Stimulated activated CD4-positive, alpha-beta T cell treated with anti-CD3 and anti-CD28 coated beads, TNF-alpha, amount 100 ng/mL, for 4 hours (primary cell): ENCODE measurements at regions not wholly inside any gene's neighbourhood (a gene's known extent, or its start where the extent isn't known, plus 50 kb on each side); places are given as distances from the start of the nearest gene placed in this dataset.

Experiments
- DNase-seq, 3 experiments: peaks; one replicate each; pipeline ENCODE4 v3.0.0-alpha.2; 2020; ENCODE audit warnings: low read depth in 3 of 3

DNA sequence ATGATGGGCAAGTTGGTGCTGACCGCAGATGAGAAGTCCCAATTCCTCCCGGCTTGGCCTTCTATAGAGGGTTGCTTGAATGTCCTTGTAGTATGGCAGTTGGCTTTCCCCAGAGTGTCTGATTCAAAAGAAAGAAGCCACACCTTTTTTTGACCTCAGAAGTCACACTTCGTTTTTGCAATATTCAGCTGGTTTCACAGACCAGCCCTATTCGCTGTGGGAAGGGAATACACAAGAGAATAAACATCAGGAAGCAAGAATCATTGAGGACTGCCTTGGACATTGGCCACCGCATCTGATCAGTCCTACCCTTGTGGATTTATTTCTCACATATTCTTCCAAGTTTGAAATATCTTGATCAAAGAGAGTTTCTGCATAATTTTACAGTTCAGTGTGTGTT, 228.6 kb upstream of the SUCLG2 start:
- no peak for DNase-seq

DNA sequence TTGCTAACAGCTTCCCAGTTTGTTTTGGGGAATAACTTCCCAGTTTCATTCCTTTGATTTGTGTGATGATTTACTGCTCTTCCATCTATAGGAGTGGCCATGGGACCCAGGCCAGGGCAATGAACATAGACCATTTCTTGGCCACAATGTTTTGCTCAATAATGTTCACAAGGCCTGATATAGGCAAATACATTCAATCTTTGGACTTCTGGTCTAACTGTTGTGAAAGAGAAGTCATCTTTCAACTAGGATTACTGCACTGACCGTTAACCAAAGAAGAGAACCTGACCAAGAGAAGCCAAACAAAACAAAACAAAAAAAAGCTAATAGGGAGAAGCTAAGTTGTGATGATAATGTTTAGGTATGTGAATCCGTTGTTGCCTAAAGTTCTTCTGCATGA, 221.8 kb upstream of the SUCLG2 start:
- no peak for DNase-seq

DNA sequence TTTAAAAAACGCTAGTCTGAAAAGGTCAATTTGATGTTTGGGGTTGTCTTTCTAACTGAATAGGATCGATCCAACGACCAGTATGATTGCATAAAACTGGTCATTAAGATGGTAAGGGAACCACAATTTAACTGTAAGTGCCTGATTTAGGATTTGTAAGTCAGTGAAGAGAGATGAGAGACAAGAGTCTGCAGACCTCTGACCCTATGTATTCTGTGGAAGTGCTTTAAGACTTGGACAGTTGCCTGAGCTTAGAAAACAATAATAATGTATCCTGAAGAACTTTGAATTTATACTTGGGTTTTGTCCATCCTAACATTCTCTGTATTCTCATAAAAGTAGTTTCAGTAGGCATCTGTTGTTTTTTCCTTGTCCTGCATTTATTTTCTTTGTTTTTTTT, 221.4 kb upstream of the SUCLG2 start:
- DNase-seq: no peak

DNA sequence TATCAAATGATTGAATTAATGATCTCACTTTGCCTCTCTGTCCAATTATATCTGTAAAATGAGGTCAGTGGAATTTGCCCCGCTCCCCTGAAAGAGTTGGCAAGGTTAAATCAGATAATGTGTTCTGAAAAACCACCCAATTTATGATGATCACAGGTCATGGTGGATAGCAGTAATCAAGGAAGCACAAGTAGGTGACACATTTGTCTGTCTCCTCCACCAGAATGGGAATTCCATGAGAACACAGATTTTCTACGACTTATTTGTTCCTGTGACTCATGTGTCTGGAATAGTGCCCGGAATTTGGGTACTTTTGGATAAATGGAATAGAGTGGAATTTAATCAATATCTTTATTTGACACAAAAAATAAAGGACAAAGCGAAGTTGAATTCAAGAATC, 220.9 kb upstream of the SUCLG2 start:
- DNase-seq: no peak

DNA sequence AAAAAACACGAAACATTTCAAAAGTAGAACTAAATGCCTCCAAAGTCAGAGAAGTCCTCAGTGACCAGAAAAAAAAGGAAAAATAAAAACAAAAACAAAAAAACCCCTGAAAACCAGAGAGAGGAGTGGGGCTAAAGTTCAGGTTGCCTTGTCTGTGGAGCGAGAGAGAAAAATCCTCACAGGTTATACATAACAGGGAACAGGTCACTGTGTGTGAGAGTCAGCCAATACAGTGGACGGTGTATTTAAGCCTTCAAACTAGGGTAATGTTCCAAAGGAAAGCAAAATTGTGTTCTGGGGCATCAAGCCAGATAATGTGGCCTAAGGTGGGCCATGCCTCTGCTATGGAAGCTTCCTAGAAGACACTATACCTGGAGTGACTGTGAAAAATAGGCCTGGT, 216.1 kb upstream of the SUCLG2 start:
- DNase-seq: no peak

DNA sequence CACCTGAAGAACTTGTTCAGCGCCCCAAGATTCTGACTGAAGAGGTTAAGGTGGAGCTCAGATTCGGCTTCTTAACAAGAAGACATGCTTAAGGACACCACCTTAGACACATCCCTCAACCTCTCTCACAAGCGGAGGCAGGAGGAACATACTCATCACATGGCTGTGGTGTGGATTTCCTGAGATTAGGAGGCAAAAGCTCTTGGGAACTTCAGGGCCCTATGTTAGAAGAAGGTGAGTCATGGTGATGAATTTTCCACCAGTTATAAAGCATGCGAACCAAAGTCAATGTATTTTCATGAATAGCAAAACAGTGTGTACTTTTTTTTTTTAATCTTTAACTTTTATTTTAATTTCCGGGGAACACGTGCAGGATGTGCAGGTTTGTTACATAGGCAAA, 212.2 kb upstream of the SUCLG2 start:
- no peak for DNase-seq

DNA sequence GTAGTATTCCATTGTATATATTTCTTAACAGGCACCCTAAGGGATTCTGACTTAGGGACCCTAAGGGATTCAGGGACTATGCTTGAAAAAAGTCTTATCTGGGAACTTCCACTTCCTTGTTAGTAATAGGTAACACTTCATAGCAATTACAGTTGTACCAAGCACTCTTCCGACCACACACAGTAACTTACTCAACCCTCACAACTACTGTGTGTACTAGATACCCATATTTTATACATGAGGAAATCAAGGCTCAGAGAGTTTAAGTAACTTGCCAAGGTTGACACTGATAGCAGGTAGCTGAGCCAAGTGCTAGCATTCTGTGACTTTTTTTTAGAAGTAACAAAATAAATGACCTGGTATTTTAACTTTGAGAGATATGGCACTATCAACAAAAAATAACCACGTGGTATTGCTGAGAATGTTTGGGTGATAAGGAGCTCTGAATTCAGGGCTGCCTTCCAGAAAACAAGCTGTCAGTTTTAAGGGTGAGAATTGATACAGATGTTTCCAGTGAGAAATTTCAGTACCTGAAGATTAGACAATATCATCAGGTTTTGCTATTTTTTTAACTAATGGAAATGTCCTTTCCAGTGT, 210.3 kb upstream of the SUCLG2 start:
- DNase-seq: no peak

DNA sequence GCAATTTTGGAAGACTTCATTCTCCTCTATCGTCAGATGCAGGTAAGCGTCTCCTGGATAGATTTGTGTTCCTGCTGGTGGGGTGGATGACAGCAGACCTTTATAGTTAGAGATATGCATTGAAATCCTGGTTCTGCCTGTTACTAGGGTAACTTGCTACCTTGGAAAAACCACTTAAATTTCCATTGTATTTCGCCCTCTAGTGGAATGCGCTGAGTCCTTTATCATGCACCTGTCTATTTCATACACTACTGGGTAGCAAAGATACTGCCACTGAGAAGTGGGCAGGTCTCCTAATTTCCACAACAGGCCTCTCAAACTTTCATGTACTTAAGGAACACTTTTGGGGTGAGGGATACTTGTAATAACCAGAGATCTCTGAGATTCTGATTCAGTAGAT, 209.5 kb upstream of the SUCLG2 start:
- no peak for DNase-seq

DNA sequence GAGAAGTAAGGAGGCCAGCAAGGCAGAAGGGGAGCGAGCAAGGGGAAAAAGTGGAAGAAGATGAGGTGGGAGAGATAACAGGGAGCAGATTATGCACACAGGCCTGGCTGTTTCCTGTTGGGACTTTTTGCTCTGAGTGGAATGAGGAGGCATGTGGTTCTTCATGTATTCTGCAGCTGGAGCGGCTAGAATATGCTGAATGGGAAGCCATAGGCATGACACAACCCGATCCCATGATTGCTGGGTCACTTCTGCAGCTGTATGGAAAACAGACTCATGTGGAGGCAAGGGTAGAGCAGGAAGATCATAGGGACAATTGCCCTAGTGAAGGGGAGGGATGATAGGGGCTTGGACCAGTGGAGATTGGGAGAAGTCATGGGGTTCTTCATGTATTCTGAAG, 206.0 kb upstream of the SUCLG2 start:
- no peak for DNase-seq

DNA sequence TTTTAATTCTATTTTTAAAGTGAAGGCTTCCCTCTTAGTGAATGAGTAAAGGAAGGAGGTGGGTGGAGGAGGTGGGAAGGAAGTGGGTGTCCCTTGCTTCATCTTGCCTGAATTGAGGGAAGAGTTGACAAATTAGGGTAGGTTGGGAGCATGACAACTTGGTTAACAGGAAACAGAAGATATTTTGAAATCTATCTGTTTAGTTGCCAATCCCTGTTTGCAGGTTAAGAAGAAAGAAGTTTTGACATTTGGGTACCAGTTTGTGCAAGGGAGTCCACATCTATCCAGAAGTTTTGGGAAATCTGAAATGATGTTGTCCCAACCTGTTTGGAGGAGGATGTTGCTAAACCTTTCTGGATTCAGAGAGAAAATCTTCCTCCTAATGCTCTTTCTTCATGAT, 204.1 kb upstream of the SUCLG2 start:
- no peak for DNase-seq

DNA sequence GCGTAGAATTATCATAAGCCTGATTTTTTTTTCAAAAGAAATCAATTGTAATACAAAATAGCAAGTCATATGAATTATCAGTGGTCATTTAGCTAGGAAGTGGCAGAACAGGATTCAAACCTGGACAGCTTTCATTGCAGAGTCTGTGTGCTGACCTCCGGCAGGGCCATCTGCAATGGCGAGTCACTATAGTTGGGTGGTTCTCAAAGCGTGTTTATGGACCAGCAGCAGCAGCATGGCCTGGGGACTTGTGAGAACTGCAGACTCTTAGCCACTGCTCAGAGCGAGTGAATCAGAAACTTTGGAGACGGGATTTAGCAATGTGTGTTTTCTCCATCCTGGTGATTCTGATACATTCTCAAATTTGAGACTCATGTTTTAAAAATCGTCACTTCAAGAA, 202.3 kb upstream of the SUCLG2 start:
- DNase-seq: no peak

DNA sequence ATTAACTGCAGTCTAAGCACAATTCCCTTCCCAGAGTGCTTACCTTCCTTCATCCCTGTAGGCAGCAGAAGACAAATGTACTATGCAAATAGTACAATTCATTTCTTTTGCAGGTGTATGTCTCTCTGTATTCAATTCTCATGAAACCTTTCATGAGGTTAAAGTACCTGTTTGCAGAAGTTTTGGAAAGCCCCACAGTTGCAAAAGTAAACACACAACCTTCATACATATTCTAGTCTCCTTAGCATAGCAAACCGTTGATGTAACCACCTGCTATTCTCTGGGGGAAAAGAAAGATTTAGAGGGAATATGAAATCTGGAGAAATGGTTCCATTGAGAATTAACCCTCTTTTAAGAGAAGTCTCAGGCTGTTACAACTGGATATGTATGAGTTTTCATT, 200.3 kb upstream of the SUCLG2 start:
- no peak for DNase-seq

DNA sequence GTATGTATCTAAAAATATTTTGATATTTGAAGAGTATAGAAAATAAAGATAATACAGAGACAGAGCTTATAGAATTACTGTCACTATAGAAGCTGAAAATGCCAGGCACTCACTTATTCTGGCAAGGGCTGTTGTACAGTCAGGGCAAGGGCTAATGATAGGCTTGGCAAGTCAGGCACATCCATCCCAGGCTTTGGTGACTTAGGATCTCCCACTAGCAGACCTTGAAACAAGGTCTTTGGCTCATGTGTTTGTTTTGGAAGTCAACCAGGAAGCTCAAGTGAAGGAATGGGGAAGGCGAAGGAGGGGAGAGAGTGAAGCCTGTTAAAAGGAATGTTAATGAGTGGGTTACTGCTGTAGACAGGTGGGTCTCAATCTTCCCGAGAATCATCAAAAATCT, 199.1 kb upstream of the SUCLG2 start:
- DNase-seq: no peak

DNA sequence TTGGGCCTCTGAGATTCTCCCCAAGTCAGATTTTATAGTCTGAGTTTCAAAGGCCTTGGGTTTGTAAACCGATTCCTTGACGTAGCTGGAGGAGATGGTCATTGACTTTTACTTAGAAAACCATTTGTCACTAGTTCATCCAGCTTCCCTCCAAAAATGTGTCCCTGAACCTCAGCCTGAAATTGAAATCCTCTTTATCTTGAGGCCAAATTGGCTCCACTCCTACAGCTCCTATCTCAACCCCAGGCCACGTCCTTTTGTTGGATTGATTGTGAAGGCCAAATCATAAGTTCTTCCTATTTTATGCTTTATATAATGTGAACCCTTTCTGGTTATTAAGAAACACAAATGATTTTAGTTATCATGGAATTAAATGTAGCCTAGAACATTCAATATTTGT, 193.9 kb upstream of the SUCLG2 start:
- DNase-seq: no peak

DNA sequence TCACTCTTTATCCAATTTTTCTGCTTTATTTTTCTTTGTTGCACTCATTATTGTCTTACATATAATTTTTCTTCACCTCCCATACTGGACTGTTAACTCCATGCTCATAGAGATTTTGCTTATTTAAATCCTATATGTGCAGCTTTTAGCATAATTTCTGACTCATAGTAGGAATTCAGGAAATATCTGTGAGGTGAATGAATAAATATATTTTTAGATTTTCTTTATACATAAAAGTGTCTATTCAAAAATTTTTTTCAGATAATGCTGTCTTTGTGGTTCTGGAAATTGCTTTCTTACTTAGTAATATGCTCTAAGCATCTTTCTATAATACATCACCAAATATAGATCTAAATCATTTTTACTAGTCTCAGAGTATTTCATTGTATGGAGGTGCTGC, 191.8 kb upstream of the SUCLG2 start:
- no peak for DNase-seq

DNA sequence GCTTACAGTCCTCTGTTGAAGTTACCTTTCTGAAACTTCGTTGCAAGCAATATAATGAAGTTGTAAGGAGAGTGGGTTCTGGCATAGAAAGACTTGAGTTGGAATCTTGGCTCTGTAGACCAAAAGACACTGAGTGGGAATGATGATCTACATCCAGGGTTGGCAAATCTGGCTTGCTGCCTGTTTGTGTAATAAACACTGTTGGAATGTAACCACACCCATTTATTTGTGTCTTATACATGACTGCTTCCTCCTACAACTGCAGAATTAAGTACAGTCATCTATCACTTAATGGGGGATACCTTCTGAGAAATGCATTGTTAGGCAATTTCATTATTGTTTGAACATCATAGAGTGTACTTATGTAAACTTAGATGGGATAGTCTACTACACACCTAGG, 178.4 kb upstream of the SUCLG2 start:
- DNase-seq: no peak

DNA sequence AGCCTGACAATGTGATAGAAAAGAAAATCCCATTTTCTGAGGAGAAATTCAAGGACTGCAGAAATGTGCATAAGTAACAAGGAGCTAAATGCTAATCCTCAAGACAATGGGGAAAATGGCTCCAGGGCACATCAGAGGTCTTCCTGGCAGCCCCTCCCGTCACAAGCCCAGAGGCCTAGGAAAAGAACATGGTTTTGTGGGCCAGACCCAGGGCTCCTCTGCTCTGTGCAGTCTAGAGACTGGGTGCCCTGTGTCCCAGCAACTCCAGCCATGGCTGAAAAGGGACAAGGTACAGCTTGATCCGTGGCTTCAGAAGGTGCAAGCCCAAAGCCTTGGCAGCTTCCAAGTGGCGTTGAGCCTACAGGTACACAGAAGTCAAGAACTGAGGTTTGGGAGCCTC, 176.8 kb upstream of the SUCLG2 start:
- DNase-seq: no peak

DNA sequence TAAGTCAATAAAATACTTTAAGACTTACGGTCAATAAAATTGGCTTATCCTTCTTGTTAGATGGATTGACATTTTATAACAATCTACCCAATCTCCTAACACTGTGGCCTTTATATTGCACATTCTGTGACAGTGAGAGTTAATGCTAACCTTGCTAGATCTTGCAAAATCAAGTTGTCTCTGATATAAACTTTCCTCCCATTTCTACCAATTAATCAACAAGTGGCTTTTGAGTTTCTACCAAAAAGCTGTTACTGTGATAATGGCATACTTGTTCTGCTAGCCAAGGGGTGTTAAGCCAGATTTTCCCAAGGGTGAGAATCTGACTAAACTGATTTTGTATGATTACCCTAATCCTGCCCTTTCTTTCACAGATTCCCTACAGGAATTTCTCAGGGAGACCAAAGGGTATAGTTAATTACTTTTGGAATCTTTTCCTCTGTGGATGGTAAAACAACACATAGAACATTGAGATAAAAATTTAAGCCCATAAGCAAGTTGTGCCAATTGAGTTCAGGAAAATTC, 174.1 kb upstream of the SUCLG2 start:
- DNase-seq: no peak

DNA sequence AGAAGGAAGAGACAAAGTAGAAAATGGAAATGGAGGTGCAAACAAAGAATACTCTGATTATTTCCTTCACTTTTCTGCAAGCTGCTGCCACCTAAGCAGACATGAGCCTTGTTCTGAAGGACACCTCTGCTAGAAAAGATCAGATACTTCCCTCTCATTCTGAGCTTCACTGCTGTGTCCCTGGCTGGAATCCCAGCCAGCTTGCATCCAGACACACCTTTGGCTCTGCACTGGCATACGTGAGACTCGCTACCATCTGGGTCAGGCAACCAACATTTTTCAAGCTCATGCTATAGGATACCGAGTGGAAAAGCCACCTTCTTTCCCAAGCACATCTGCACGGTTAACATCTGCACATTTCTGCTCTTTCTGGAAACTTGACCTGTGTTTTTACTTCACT, 166.7 kb upstream of the SUCLG2 start:
- no peak for DNase-seq

DNA sequence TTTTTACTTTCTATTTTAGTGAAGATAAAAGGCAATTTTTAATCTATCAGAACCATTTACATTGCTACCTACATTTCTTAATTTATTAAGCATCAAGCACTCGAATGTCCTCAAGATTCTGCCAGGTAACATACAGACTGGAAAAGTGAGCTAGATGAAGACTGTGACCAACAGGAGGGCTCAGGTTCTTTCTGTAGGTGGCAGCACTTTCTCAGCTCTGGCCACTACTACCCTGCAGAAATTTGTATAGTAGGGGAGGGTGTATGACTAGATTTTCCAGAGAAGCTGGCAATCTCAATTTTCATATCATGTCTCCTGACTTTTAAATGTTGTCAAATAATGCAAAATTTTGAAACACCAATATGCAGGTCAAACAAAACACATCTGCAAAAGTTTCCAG, 165.0 kb upstream of the SUCLG2 start:
- DNase-seq: no peak

DNA sequence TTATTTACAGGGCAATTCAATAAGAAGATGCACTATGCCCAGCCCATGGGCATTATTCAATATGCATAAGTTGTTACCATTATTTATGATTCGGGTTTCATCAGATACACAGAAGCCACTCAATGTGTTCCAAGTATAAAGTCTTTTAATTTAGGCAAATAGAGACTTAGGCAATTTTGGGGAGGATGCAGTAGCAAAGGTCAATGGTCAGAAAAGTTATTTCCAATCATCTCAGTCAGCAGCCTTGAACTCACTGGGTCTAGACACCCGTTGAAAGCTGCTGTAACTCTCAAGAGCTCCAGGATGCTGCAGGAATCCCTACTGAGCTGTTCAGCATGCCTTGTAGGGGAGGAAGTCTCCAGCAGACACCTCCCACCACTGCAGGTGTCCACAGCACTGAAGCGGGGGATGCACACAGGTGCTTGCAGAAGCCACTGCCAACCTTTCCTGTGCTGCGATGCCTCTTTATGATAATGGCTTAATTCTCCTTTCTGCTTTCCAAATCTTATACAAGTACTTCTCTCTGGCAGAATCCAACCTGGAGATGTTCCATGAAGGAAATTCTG, 155.0 kb upstream of the SUCLG2 start:
- no peak for DNase-seq

DNA sequence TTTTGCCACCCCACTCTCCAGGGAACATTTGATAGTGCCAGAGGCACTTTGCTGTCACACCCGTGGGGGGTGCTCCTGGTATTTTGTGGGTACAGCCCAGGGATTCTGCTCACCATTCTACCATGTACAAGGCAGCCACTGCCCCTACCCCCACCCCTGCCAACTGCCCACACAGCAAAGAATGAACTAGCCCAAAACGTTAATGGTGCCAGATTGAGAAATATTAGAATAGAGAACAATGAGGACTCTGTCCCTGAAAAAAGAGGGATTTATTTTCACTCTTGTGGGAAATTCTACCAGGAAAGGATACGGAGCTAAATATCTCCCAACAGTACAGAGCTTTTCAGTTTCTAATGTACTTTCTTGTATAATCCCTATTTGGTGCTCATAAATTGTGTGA, 154.5 kb upstream of the SUCLG2 start:
- DNase-seq: no peak

DNA sequence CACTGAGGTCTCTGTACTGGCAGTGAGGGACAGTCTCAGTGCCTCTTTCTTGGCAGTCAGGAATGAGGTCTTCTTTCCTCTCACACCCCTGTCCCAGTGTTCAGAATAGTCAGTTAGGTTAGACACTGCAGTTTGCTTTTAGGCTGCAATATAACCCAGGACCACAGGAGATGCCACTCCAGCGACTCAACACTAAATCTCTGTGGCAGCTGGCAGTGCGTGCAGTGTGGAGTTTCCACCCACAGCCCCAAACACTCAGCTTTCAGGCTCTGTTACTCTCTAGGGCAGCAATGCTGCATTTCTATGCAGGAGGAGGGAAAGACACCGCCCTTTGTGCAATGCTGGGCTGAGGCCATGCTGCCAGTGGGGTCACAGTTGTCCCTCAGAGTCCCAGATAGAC, 150.2 kb upstream of the SUCLG2 start:
- no peak for DNase-seq

DNA sequence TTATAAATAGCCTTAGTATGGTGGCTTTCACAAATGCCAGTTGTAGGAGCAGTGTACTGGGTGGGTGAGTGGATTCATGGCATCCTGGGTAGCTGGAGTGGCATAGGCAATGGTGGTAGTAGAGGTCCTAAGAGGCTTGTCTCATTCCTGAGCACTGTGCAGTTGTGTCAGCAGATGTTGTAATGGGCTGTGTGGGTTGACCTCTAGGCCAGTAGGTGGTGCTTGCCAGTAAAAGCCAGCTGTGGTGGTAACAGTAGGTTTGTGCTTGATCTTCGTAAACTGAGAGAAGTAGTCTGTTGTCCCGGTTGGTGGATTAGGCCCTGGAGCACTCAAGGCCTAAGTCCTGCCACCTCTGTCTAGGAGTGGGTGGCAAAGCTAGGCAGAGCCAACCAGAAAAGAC, 149.7 kb upstream of the SUCLG2 start:
- DNase-seq: no peak
